Astrocyte (in vitro differentiated cells and primary cell): ENCODE measurements at regions not wholly inside any gene's neighbourhood (a gene's known extent, or its start where the extent isn't known, plus 50 kb on each side); places are given as distances from the start of the nearest gene placed in this dataset.

ENCODE experiments used
- DNase-seq: peaks from one replicate; pipeline ENCODE4 v3.0.0-alpha.2; 2010; ENCODE audit warnings: low read depth
- FAIRE-seq: peaks from 2 replicates; lab custom pipeline; 2011; peaks lifted over from hg19 to GRCh38; lab: Jason Lieb, UNC
- H2AFZ ChIP-seq: 2 replicates; pipeline ENCODE4 v1.6.0; 2012; ENCODE audit warnings: low read depth, low read length, inconsistent platforms
- H3K27ac ChIP-seq: 2 replicates; pipeline ENCODE4 v1.5.1; 2011; ENCODE audit warnings: low read depth, low read length, inconsistent platforms
- H3K27me3 ChIP-seq: 2 replicates; pipeline ENCODE4 v1.6.0; 2011; ENCODE audit warnings: low read length, inconsistent platforms; ENCODE audit not compliant: insufficient read depth
- H3K36me3 ChIP-seq: 2 replicates; pipeline ENCODE4 v1.5.1; 2011; ENCODE audit warnings: low read length, inconsistent platforms; ENCODE audit not compliant: insufficient read depth
- H3K4me1 ChIP-seq: 2 replicates; pipeline ENCODE4 v1.5.1; 2011; ENCODE audit warnings: low read length, inconsistent platforms; ENCODE audit not compliant: insufficient read depth
- H3K4me2 ChIP-seq: 2 replicates; pipeline ENCODE4 v1.6.0; 2012; ENCODE audit warnings: low read length, inconsistent platforms
- H3K4me3 ChIP-seq: 2 replicates; pipeline ENCODE4 v1.5.1; 2011; ENCODE audit warnings: low read depth, mild to moderate bottlenecking, low read length, inconsistent platforms; ENCODE audit not compliant: insufficient read depth
- H3K79me2 ChIP-seq: 2 replicates; pipeline ENCODE4 v1.6.0; 2012; ENCODE audit warnings: mild to moderate bottlenecking, low read length, inconsistent platforms; ENCODE audit not compliant: insufficient read depth
- H3K9ac ChIP-seq: 2 replicates; pipeline ENCODE4 v1.6.0; 2012; ENCODE audit warnings: mild to moderate bottlenecking, low read length, inconsistent platforms
- H3K9me3 ChIP-seq: 2 replicates; pipeline ENCODE4 v1.5.1; 2012; ENCODE audit warnings: low read depth, mild to moderate bottlenecking, low read length, inconsistent platforms; ENCODE audit not compliant: insufficient read depth
- H4K20me1 ChIP-seq: 2 replicates; pipeline ENCODE4 v1.6.0; 2012; ENCODE audit warnings: low read length, inconsistent platforms; ENCODE audit not compliant: insufficient read depth
- H3K27ac Mint-ChIP-seq: one replicate; pipeline ENCODE4 v1.8.0; 2021; ENCODE audit warnings: mild to moderate bottlenecking, mixed read lengths; ENCODE audit not compliant: unreplicated experiment
- H3K27me3 Mint-ChIP-seq: one replicate; pipeline ENCODE4 v1.8.0; 2021; ENCODE audit warnings: low read depth, mixed read lengths; ENCODE audit not compliant: unreplicated experiment
- H3K36me3 Mint-ChIP-seq: one replicate; pipeline ENCODE4 v1.8.0; 2021; ENCODE audit warnings: low read depth, mixed read lengths; ENCODE audit not compliant: unreplicated experiment
- H3K4me1 Mint-ChIP-seq: one replicate; pipeline ENCODE4 v1.8.0; 2021; ENCODE audit warnings: low read depth, mixed read lengths; ENCODE audit not compliant: unreplicated experiment
- H3K4me3 Mint-ChIP-seq: one replicate; pipeline ENCODE4 v1.8.0; 2021; ENCODE audit warnings: mild to moderate bottlenecking, moderate library complexity, mixed read lengths; ENCODE audit not compliant: unreplicated experiment
- H3K9me3 Mint-ChIP-seq: one replicate; pipeline ENCODE4 v1.8.0; 2021; ENCODE audit warnings: mild to moderate bottlenecking, mixed read lengths; ENCODE audit not compliant: unreplicated experiment
- CTCF ChIP-seq: IDR thresholded peaks from 2 replicates; pipeline ENCODE4 v1.5.1; 2011; ENCODE audit warnings: low read depth, mild to moderate bottlenecking, inconsistent platforms, low read length, moderate library complexity; ENCODE audit not compliant: insufficient read depth
- EZH2 ChIP-seq: IDR thresholded peaks from 2 replicates; pipeline ENCODE4 v1.6.1; 2012; ENCODE audit warnings: mild to moderate bottlenecking, low read length, inconsistent platforms; ENCODE audit not compliant: insufficient read depth

GRCh38 chr13:104634016-104634415, 1567.8 kb upstream of the SLC10A2 start:
- H3K27ac ChIP-seq: no peak overlapping the region
- no peaks in the 10 kb centered on the region for H3K4me1 Mint-ChIP-seq
- H3K9me3 Mint-ChIP-seq: no peaks in the 10 kb centered on the region
- DNase-seq: no peak
- no peak overlapping the region for H3K27ac Mint-ChIP-seq
- no peak overlapping the region for H3K4me2 ChIP-seq
- no peaks in the 10 kb centered on the region for H3K27me3 ChIP-seq
- H3K4me1 ChIP-seq: no peaks in the 10 kb centered on the region
- H3K27me3 Mint-ChIP-seq: peaks cover 1% of the 10 kb centered on the region
- no peak for FAIRE-seq
- no peaks in the 10 kb centered on the region for H4K20me1 ChIP-seq
- H3K36me3 Mint-ChIP-seq: no peaks in the 10 kb centered on the region
- no peak overlapping the region for H3K4me3 ChIP-seq
- no peak overlapping the region for H2AFZ ChIP-seq
- H3K9me3 ChIP-seq: no peaks in the 10 kb centered on the region
- no peaks in the 10 kb centered on the region for H3K36me3 ChIP-seq
- TF ChIP-seq EZH2: no peak
- TF ChIP-seq CTCF: no peak
- H3K4me3 Mint-ChIP-seq: no peak overlapping the region
- no peak overlapping the region for H3K9ac ChIP-seq
- H3K79me2 ChIP-seq: no peaks in the 10 kb centered on the region

- no peaks in the 10 kb centered on the region for H3K4me1 ChIP-seq
- no peak overlapping the region for H3K4me3 Mint-ChIP-seq
- no peak overlapping the region for H3K27ac Mint-ChIP-seq
- H2AFZ ChIP-seq: no peak overlapping the region
- no peak overlapping the region for H3K27ac ChIP-seq
- no peak overlapping the region for H3K9ac ChIP-seq
- H3K27me3 Mint-ChIP-seq: peaks cover 1% of the 10 kb centered on the region
- no peaks in the 10 kb centered on the region for H3K36me3 ChIP-seq
- TF ChIP-seq EZH2: no peak
- no peak for TF ChIP-seq CTCF
- no peaks in the 10 kb centered on the region for H3K9me3 Mint-ChIP-seq
- no peaks in the 10 kb centered on the region for H3K36me3 Mint-ChIP-seq
- H3K27me3 ChIP-seq: no peaks in the 10 kb centered on the region
- H4K20me1 ChIP-seq: no peaks in the 10 kb centered on the region
- FAIRE-seq (peak; percentile 37), DNase-seq (no peak)
- no peak overlapping the region for H3K4me2 ChIP-seq
- H3K79me2 ChIP-seq: no peaks in the 10 kb centered on the region
- H3K4me3 ChIP-seq: no peak overlapping the region
- H3K4me1 Mint-ChIP-seq: no peaks in the 10 kb centered on the region
- H3K9me3 ChIP-seq: no peaks in the 10 kb centered on the region
These were observed 1566.5 kb upstream of the SLC10A2 start for GRCh38 chr13:104632736-104633135.

GRCh38 chr13:104625201-104625600, 1559.0 kb upstream of the SLC10A2 start:
- Mint-ChIP-seq H3K36me3 (no peaks in the 10 kb centered on the region), H3K27me3 (no peaks in the 10 kb centered on the region), H3K4me3 (no peak overlapping the region), H3K4me1 (no peaks in the 10 kb centered on the region), H3K9me3 (no peaks in the 10 kb centered on the region), H3K27ac (no peak overlapping the region)
- FAIRE-seq (no peak), DNase-seq (no peak)
- TF ChIP-seq EZH2: no peak
- no peak for TF ChIP-seq CTCF
- H3K27ac ChIP-seq: no peak overlapping the region
- no peaks in the 10 kb centered on the region for H4K20me1 ChIP-seq
- H3K27me3 ChIP-seq: no peaks in the 10 kb centered on the region
- H3K4me3 ChIP-seq: no peak overlapping the region
- no peak overlapping the region for H3K4me2 ChIP-seq
- no peaks in the 10 kb centered on the region for H3K79me2 ChIP-seq
- no peaks in the 10 kb centered on the region for H3K4me1 ChIP-seq
- H3K36me3 ChIP-seq: no peaks in the 10 kb centered on the region
- no peak overlapping the region for H3K9ac ChIP-seq
- H3K9me3 ChIP-seq: no peaks in the 10 kb centered on the region
- peak overlapping the region; percentile 42 for H2AFZ ChIP-seq
